Neural cell (in vitro differentiated cells): ENCODE measurements at regions not wholly inside any gene's neighbourhood (a gene's known extent, or its start where the extent isn't known, plus 50 kb on each side); places are given as distances from the start of the nearest gene placed in this dataset.

Experiments used
- H2AFZ ChIP-seq: fragments of 200-600, 300-800 bp; sonication (generic), shearing (Covaris generic); 2 replicates; pipeline ENCODE4 v1.6.0; 2014; ENCODE audit warnings: low read depth, mild to moderate bottlenecking, antibody characterized with exemption, low read length, moderate library complexity
- H3F3A ChIP-seq: fragments of 200-600 bp; shearing (Covaris generic); 2 replicates; pipeline ENCODE4 v1.6.1; 2016; ENCODE audit warnings: mild to moderate bottlenecking, moderate library complexity, mixed read lengths, antibody characterized with exemption, low read length; ENCODE audit not compliant: insufficient read depth, poor library complexity, severe bottlenecking
- H3K27ac ChIP-seq: fragments of 200-600, 300-800 bp; sonication (generic), shearing (Covaris generic); 2 replicates; pipeline ENCODE4 v1.5.1; 2014; ENCODE audit warnings: mild to moderate bottlenecking, low read length, moderate library complexity
- H3K27me3 ChIP-seq: fragments of 300-800, 200-600 bp; sonication (generic), shearing (Covaris generic); 2 replicates; pipeline ENCODE4 v1.6.0; 2014; ENCODE audit warnings: mild to moderate bottlenecking, low read depth, low read length, moderate library complexity; ENCODE audit not compliant: insufficient read depth
- H3K36me3 ChIP-seq: fragments of 300-800, 200-600 bp; sonication (generic), shearing (Covaris generic); 2 replicates; pipeline ENCODE4 v1.5.1; 2014; ENCODE audit warnings: mild to moderate bottlenecking, antibody characterized with exemption, low read length, moderate library complexity; ENCODE audit not compliant: insufficient read depth
- H3K4me2 ChIP-seq: fragments of 300-800, 200-600 bp; sonication (generic), shearing (Covaris generic); 2 replicates; pipeline ENCODE4 v1.6.0; 2014; ENCODE audit warnings: mild to moderate bottlenecking, low read length
- H3K4me3 ChIP-seq: fragments of 300-800, 200-600 bp; sonication (generic), shearing (Covaris generic); 2 replicates; pipeline ENCODE4 v1.5.1; 2014; ENCODE audit warnings: mild to moderate bottlenecking, low read length, moderate library complexity
- H3K79me2 ChIP-seq: fragments of 200-600 bp; shearing (Covaris generic); replicated peaks from 2 replicates; pipeline ENCODE4 v1.6.0; 2014; ENCODE audit warnings: mild to moderate bottlenecking, low read length, moderate library complexity; ENCODE audit not compliant: insufficient read depth
- H3K9ac ChIP-seq: fragments of 300-800, 200-600 bp; sonication (generic), shearing (Covaris generic); 2 replicates; pipeline ENCODE4 v1.6.1; 2016; ENCODE audit warnings: mild to moderate bottlenecking, low read length, mixed read lengths
- H3K9me2 ChIP-seq: fragments of 200-600 bp; shearing (Covaris generic); 2 replicates; pipeline ENCODE4 v1.6.1; 2016; ENCODE audit warnings: mild to moderate bottlenecking, low read length, mixed read lengths; ENCODE audit not compliant: insufficient read depth
- H3K9me3 ChIP-seq: fragments of 200-600, 300-800 bp; sonication (generic), shearing (Covaris generic); 2 replicates; pipeline ENCODE4 v1.6.1; 2016; ENCODE audit warnings: mild to moderate bottlenecking, mixed run types, low read length, moderate library complexity, mixed read lengths
- H4K20me1 ChIP-seq: fragments of 200-600 bp; shearing (Covaris generic); 2 replicates; pipeline ENCODE4 v1.6.1; 2016; ENCODE audit warnings: mild to moderate bottlenecking, mixed run types; ENCODE audit not compliant: insufficient read depth
- EP300 ChIP-seq: fragments of 450-650 bp; conservative IDR thresholded peaks from 2 replicates; pipeline ENCODE4 v1.6.1; 2014; ENCODE audit warnings: antibody characterized with exemption, mild to moderate bottlenecking, moderate library complexity; ENCODE audit not compliant: poor library complexity, severe bottlenecking
- EZH2 ChIP-seq: fragments of 200-600, 300-800 bp; shearing (Covaris generic), sonication (generic); IDR thresholded peaks from 2 replicates; pipeline ENCODE4 v1.6.1; 2014; ENCODE audit warnings: antibody characterized with exemption, low read length, borderline replicate concordance, mild to moderate bottlenecking; ENCODE audit not compliant: insufficient read depth, poor library complexity, severe bottlenecking
- MXI1 ChIP-seq: fragments of 450-650 bp; conservative IDR thresholded peaks from 2 replicates; pipeline ENCODE4 v1.6.1; 2014; ENCODE audit warnings: antibody characterized with exemption, mild to moderate bottlenecking; ENCODE audit not compliant: poor library complexity, severe bottlenecking
- POLR2AphosphoS5 ChIP-seq: IDR thresholded peaks from 2 replicates; pipeline ENCODE4 v1.6.1; 2012
- RAD21 ChIP-seq: fragments of 450-650 bp; conservative IDR thresholded peaks from 2 replicates; pipeline ENCODE4 v1.6.1; 2014; ENCODE audit warnings: antibody characterized with exemption, mild to moderate bottlenecking, moderate library complexity
- SMC3 ChIP-seq: fragments of 450-650 bp; conservative IDR thresholded peaks from 2 replicates; pipeline ENCODE4 v1.6.1; 2014; ENCODE audit warnings: antibody characterized with exemption, mild to moderate bottlenecking, moderate library complexity; ENCODE audit not compliant: poor library complexity
- TAF1 ChIP-seq: IDR thresholded peaks from 2 replicates; pipeline ENCODE4 v1.6.1; 2012; ENCODE audit warnings: low read depth
- TF ChIP-seq, protein P1 (sequence below): fragments of 450-650 bp; IDR thresholded peaks from 2 replicates; pipeline ENCODE4 v1.5.1; 2014; ENCODE audit warnings: antibody characterized with exemption, mild to moderate bottlenecking, moderate library complexity; ENCODE audit not compliant: poor library complexity, severe bottlenecking
- TF ChIP-seq, protein P2 (sequence below): IDR thresholded peaks from 2 replicates; pipeline ENCODE4 v1.6.1; 2012; ENCODE audit warnings: borderline replicate concordance

GRCh38 chr2:56763683-56764082 is 579.9 kb downstream of the CCDC85A start:
- Histone ChIP-seq H3K9ac (no peak overlapping the region), H3K27ac (no peak overlapping the region), H3K9me3 (no peaks in the 10 kb centered on the region), H3K79me2 (no peaks in the 10 kb centered on the region), H2AFZ (no peak overlapping the region), H3F3A (no peaks in the 10 kb centered on the region), H3K4me2 (no peak overlapping the region), H3K4me3 (no peak overlapping the region), H3K36me3 (no peaks in the 10 kb centered on the region), H4K20me1 (no peaks in the 10 kb centered on the region), H3K27me3 (no peaks in the 10 kb centered on the region), H3K9me2 (no peaks in the 10 kb centered on the region)
- TF ChIP-seq TAF1 (no peak), MXI1 (no peak), RAD21 (no peak), SMC3 (no peak), POLR2AphosphoS5 (no peak), EP300 (no peak), EZH2 (no peak)
- TF ChIP-seq, protein P1, sequence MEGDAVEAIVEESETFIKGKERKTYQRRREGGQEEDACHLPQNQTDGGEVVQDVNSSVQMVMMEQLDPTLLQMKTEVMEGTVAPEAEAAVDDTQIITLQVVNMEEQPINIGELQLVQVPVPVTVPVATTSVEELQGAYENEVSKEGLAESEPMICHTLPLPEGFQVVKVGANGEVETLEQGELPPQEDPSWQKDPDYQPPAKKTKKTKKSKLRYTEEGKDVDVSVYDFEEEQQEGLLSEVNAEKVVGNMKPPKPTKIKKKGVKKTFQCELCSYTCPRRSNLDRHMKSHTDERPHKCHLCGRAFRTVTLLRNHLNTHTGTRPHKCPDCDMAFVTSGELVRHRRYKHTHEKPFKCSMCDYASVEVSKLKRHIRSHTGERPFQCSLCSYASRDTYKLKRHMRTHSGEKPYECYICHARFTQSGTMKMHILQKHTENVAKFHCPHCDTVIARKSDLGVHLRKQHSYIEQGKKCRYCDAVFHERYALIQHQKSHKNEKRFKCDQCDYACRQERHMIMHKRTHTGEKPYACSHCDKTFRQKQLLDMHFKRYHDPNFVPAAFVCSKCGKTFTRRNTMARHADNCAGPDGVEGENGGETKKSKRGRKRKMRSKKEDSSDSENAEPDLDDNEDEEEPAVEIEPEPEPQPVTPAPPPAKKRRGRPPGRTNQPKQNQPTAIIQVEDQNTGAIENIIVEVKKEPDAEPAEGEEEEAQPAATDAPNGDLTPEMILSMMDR: no peak
- TF ChIP-seq, protein P2, sequence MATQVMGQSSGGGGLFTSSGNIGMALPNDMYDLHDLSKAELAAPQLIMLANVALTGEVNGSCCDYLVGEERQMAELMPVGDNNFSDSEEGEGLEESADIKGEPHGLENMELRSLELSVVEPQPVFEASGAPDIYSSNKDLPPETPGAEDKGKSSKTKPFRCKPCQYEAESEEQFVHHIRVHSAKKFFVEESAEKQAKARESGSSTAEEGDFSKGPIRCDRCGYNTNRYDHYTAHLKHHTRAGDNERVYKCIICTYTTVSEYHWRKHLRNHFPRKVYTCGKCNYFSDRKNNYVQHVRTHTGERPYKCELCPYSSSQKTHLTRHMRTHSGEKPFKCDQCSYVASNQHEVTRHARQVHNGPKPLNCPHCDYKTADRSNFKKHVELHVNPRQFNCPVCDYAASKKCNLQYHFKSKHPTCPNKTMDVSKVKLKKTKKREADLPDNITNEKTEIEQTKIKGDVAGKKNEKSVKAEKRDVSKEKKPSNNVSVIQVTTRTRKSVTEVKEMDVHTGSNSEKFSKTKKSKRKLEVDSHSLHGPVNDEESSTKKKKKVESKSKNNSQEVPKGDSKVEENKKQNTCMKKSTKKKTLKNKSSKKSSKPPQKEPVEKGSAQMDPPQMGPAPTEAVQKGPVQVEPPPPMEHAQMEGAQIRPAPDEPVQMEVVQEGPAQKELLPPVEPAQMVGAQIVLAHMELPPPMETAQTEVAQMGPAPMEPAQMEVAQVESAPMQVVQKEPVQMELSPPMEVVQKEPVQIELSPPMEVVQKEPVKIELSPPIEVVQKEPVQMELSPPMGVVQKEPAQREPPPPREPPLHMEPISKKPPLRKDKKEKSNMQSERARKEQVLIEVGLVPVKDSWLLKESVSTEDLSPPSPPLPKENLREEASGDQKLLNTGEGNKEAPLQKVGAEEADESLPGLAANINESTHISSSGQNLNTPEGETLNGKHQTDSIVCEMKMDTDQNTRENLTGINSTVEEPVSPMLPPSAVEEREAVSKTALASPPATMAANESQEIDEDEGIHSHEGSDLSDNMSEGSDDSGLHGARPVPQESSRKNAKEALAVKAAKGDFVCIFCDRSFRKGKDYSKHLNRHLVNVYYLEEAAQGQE: no peak

GRCh38 chr2:56768973-56769372 is 585.2 kb downstream of the CCDC85A start:
- Histone ChIP-seq H3K27ac (no peak overlapping the region), H3K36me3 (no peaks in the 10 kb centered on the region), H3K9me3 (no peaks in the 10 kb centered on the region), H3K4me2 (no peak overlapping the region), H2AFZ (no peak overlapping the region), H3K9ac (no peak overlapping the region), H3K4me3 (no peak overlapping the region), H3K27me3 (no peaks in the 10 kb centered on the region), H3F3A (no peaks in the 10 kb centered on the region), H3K79me2 (no peaks in the 10 kb centered on the region), H3K9me2 (no peaks in the 10 kb centered on the region), H4K20me1 (no peaks in the 10 kb centered on the region)
- TF ChIP-seq EP300 (no peak), MXI1 (no peak), SMC3 (no peak), EZH2 (no peak), RAD21 (no peak), POLR2AphosphoS5 (no peak), TAF1 (no peak)
- TF ChIP-seq, protein P2: no peak
- TF ChIP-seq, protein P1: no peak
